K562 (cell line): ENCODE measurements at regions not wholly inside any gene's neighbourhood (a gene's known extent, or its start where the extent isn't known, plus 50 kb on each side); places are given as distances from the start of the nearest gene placed in this dataset.

ENCODE experiments used
- ATAC-seq: fragments of 200-7000 bp; cut with Tn5 transposase; 3 replicates; pipeline ENCODE4 v1.9.1; 2020; ENCODE audit warnings: moderate library complexity
- BruUV-seq: library from RNA; stranded (reverse); fragments of 400-500 nt; replicated peaks from 2 replicates; lab custom pipeline; 2021; lab: Mats Ljungman, UMichigan
- CTCF ChIA-PET: fragments of 300-600 bp; formaldehyde crosslinking; extraction: SDS; loops from one replicate; lab custom pipeline; 2021; ENCODE audit warnings: low intra/inter-chr PET ratio; lab: Yijun Ruan, JAX
- POLR2A ChIA-PET: fragments of 300-600, 350-650 bp; sonication (Branson Sonifier 250); formaldehyde crosslinking; extraction: SDS; loops from one replicate; lab custom pipeline; 2021; ENCODE audit warnings: antibody characterized with exemption, inconsistent platforms; lab: Yijun Ruan, JAX
- DNase-seq, 4 experiments: peaks; one replicate each; pipeline versions ENCODE4 v3.0.0 to v3.0.0-alpha.2; 2011 to 2018; ENCODE audit warnings: low spot score in 3 of 4, mixed read lengths in 3 of 4; ENCODE audit errors: extremely low read depth in 1 of 4
- FAIRE-seq: peaks from 2 replicates; lab custom pipeline; 2011; peaks lifted over from hg19 to GRCh38; lab: Jason Lieb, UNC
- H2AFZ ChIP-seq: 2 replicates; pipeline ENCODE4 v1.6.0; 2011; ENCODE audit warnings: low read depth, low read length, control low read depth, inconsistent platforms
- H3K27ac ChIP-seq: fragments of 200-600 bp; 3 replicates; pipeline ENCODE4 v1.8.0; 2011; ENCODE audit warnings: low read depth, mild to moderate bottlenecking, control low read depth, inconsistent platforms, low read length, moderate library complexity, mixed read lengths; ENCODE audit errors: extremely low read depth
- H3K27me3 ChIP-seq, 2 experiments: fragments of 300-600 bp in 1 of 2; 2 replicates in 1 of 2; 3 replicates in 1 of 2; pipeline versions ENCODE4 v1.6.0 to v1.8.0; 2011; ENCODE audit warnings: inconsistent platforms in 2 of 2, low read length in 2 of 2, mild to moderate bottlenecking in 1 of 2, mixed read lengths in 1 of 2, moderate library complexity in 1 of 2; ENCODE audit not compliant: control insufficient read depth in 2 of 2, insufficient read depth in 2 of 2
- H3K36me3 ChIP-seq: fragments of 300-600 bp; 3 replicates; pipeline ENCODE4 v1.8.0; 2011; ENCODE audit warnings: mild to moderate bottlenecking, low read length, inconsistent platforms; ENCODE audit not compliant: control insufficient read depth, insufficient read depth
- H3K4me1 ChIP-seq, 2 experiments: fragments of 200-600 bp in 1 of 2; replicated peaks in 1 of 2; 2 replicates in 1 of 2; 3 replicates in 1 of 2; pipeline versions ENCODE4 v1.5.1 to v1.8.0; 2011; ENCODE audit warnings: inconsistent platforms in 2 of 2, low read length in 2 of 2, mild to moderate bottlenecking in 1 of 2, mixed read lengths in 1 of 2, moderate library complexity in 1 of 2; ENCODE audit not compliant: control insufficient read depth in 2 of 2, insufficient read depth in 2 of 2
- H3K4me2 ChIP-seq: 2 replicates; pipeline ENCODE4 v1.6.1; 2011; ENCODE audit warnings: low read length, control low read depth, inconsistent platforms, mixed read lengths; ENCODE audit not compliant: insufficient read depth
- H3K4me3 ChIP-seq: fragments of 200-600 bp; sonication (generic), shearing (Covaris generic); 2 replicates; pipeline ENCODE4 v1.5.1; 2016; ENCODE audit warnings: control low read depth, inconsistent platforms
- H3K79me2 ChIP-seq: fragments of 200-600 bp; 3 replicates; pipeline ENCODE4 v1.8.0; 2011; ENCODE audit warnings: low read length, inconsistent platforms; ENCODE audit not compliant: control insufficient read depth, insufficient read depth
- H3K9ac ChIP-seq, 2 experiments: 2 replicates each; pipeline versions ENCODE4 v1.6.0 to v1.6.1; 2011; ENCODE audit warnings: low read depth in 2 of 2, low read length in 2 of 2, control low read depth in 1 of 2, inconsistent platforms in 1 of 2, mild to moderate bottlenecking in 1 of 2, mixed read lengths in 1 of 2; ENCODE audit not compliant: insufficient read depth in 1 of 2
- H3K9me1 ChIP-seq: one replicate; pipeline ENCODE4 v1.6.0; 2011; ENCODE audit warnings: inconsistent platforms, mild to moderate bottlenecking, low read length, moderate library complexity; ENCODE audit not compliant: control insufficient read depth, insufficient read depth
- H3K9me3 ChIP-seq: replicated peaks from 2 replicates; pipeline ENCODE4 v1.5.1; 2011; ENCODE audit warnings: low read depth, low read length, inconsistent platforms; ENCODE audit not compliant: control insufficient read depth, insufficient read depth
- H4K20me1 ChIP-seq: replicated peaks from 2 replicates; pipeline ENCODE4 v1.6.1; 2011; ENCODE audit warnings: low read length, inconsistent platforms, mixed read lengths; ENCODE audit not compliant: control insufficient read depth, insufficient read depth
- ATF1 ChIP-seq, 2 experiments: fragments of 450-650 bp in 1 of 2; IDR thresholded peaks; 2 replicates each; pipeline ENCODE4 v1.6.1; 2016; ENCODE audit warnings: missing compliant biosample characterization in 1 of 2, missing genetic modification characterization in 1 of 2
- CREM ChIP-seq: IDR thresholded peaks from 2 replicates; pipeline ENCODE4 v1.6.1; 2014; ENCODE audit warnings: antibody characterized with exemption, low read depth
- DMBX1 ChIP-seq: fragments of 250-450 bp; sonication (Bioruptor Pico); IDR thresholded peaks from 2 replicates; pipeline ENCODE4 v1.8.0; 2022; ENCODE audit warnings: inconsistent platforms, mild to moderate bottlenecking, moderate library complexity, borderline replicate concordance
- WGBS: fragments of 100-300 bp; shearing (Covaris generic); methylation state at CpG from one replicate; pipeline ENCODE4 v1.1.6; 2016; ENCODE audit warnings: low coverage, mixed read lengths; ENCODE audit not compliant: insufficient coverage; ENCODE audit errors: missing lambda C conversion rate; 5-methylcytosine and 5-hydroxymethylcytosine counted together
- in situ Hi-C: fragments of 300-500 bp; cut with MboI; formaldehyde crosslinking; loops from 4 replicates; pipeline ENCODE4 v1.15.0; 2018; ENCODE audit warnings: inconsistent platforms, mixed read lengths
- intact Hi-C: fragments of 100-400 bp; cut with micrococcal nuclease; formaldehyde crosslinking; loops from 2 replicates; pipeline ENCODE4 v1.14.2; 2022
- TF ChIP-seq, protein P1 (sequence below): fragments of 250-450 bp; sonication (Bioruptor Pico); IDR thresholded peaks from 2 replicates; pipeline ENCODE4 v1.4.0; 2020

DNA sequence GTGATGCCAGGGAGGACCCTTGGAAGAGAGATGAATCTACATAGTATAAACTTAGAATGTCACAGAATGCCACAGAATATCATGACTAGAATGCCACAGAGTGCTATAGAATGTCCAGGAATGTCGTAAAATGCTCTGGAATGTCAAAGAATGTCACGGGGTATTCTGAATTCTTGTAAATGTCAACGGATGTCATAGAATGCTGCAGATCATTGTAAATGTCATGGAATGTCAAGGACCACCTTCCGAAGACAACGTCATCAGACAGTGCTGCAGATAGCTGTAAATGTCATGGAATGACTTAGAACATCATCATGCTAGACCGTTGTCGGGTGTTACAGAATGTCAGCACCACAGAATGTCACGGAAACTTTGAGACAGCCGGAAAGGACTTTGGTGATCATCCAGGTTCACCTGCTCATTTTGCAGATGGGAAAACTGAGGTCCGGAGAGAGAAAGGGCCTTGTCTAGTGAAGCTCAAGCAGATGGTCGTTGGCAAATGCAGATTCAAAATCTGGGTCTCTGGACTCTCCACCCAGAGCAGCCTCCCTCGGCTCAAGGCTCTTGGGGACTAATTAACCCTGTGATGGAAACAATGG is 117.1 kb downstream of the LHX2 start:
- Histone ChIP-seq H3K36me3 (no peaks in the 10 kb centered on the region), H3K4me2 (no peak overlapping the region), H3K4me1 (peaks cover 0 to 11% of the 10 kb centered on the region in 2 experiments; a peak in 3 of 5 replicates), H2AFZ (no peak overlapping the region), H3K9me3 (no peaks in the 10 kb centered on the region), H3K27ac (no peak overlapping the region), H3K4me3 (no peak overlapping the region), H3K9me1 (no peaks in the 10 kb centered on the region)
- BruUV-seq, result no TSS peak
- POLR2A ChIA-PET, result interaction anchor here (0.6 kb wide), 1 partner anchor 264 kb away, joined by 4 read pairs; no protein-coding TSS in a partner anchor
- CTCF ChIA-PET, result interaction anchor here (1.2 kb wide), 1 partner anchor 189 kb away, joined by 4 read pairs; no protein-coding TSS in a partner anchor
- FAIRE-seq (peak; percentile 59), ATAC-seq (no peak)
- intact Hi-C loops, result no loop called here
- TF ChIP-seq DMBX1, result no peak
- TF ChIP-seq ATF1 (CRISPR knock-in tag; IDR thresholded peaks at IDR 0.05), result no peak
- peak; percentile 44; the same call in 1 of the 2 replicates for TF ChIP-seq ATF1 (tag; IDR thresholded peaks at IDR 0.05)
- TF ChIP-seq, protein P1, sequence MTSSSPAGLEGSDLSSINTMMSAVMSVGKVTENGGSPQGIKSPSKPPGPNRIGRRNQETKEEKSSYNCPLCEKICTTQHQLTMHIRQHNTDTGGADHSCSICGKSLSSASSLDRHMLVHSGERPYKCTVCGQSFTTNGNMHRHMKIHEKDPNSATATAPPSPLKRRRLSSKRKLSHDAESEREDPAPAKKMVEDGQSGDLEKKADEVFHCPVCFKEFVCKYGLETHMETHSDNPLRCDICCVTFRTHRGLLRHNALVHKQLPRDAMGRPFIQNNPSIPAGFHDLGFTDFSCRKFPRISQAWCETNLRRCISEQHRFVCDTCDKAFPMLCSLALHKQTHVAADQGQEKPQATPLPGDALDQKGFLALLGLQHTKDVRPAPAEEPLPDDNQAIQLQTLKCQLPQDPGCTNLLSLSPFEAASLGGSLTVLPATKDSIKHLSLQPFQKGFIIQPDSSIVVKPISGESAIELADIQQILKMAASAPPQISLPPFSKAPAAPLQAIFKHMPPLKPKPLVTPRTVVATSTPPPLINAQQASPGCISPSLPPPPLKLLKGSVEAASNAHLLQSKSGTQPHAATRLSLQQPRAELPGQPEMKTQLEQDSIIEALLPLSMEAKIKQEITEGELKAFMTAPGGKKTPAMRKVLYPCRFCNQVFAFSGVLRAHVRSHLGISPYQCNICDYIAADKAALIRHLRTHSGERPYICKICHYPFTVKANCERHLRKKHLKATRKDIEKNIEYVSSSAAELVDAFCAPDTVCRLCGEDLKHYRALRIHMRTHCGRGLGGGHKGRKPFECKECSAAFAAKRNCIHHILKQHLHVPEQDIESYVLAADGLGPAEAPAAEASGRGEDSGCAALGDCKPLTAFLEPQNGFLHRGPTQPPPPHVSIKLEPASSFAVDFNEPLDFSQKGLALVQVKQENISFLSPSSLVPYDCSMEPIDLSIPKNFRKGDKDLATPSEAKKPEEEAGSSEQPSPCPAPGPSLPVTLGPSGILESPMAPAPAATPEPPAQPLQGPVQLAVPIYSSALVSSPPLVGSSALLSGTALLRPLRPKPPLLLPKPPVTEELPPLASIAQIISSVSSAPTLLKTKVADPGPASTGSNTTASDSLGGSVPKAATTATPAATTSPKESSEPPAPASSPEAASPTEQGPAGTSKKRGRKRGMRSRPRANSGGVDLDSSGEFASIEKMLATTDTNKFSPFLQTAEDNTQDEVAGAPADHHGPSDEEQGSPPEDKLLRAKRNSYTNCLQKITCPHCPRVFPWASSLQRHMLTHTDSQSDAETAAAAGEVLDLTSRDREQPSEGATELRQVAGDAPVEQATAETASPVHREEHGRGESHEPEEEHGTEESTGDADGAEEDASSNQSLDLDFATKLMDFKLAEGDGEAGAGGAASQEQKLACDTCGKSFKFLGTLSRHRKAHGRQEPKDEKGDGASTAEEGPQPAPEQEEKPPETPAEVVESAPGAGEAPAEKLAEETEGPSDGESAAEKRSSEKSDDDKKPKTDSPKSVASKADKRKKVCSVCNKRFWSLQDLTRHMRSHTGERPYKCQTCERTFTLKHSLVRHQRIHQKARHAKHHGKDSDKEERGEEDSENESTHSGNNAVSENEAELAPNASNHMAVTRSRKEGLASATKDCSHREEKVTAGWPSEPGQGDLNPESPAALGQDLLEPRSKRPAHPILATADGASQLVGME (CRISPR knock-in tag), result no peak
- 0 out of 2 replicates have a peak, but pooled peaks have one; percentile 20 for TF ChIP-seq CREM
- TF ChIP-seq, all 486 proteins: peak for 2
- H3K9ac ChIP-seq, result no peak overlapping the region
- 13% methylated on average over 12 of the region's 12 CpGs for WGBS
- no peaks in the 10 kb centered on the region for H3K79me2 ChIP-seq
- no peak for DNase-seq
- peaks cover 3 to 19% of the 10 kb centered on the region in 2 experiments; a peak in 3 of 5 replicates for H3K27me3 ChIP-seq
- peaks cover 15% of the 10 kb centered on the region for H4K20me1 ChIP-seq
- in situ Hi-C loops, result loop anchor here (5.0 kb wide), 1 partner anchor 194 kb away; no protein-coding TSS in a partner anchor
